RWPE1 (cell line): ENCODE measurements at regions not wholly inside any gene's neighbourhood (a gene's known extent, or its start where the extent isn't known, plus 50 kb on each side); places are given as distances from the start of the nearest gene placed in this dataset.

Experiments
- CTCF ChIA-PET: fragments of 350-600 bp; sonication (Branson Sonifier 250); formaldehyde crosslinking; extraction: SDS; loops from one replicate; lab custom pipeline; 2021; lab: Yijun Ruan, JAX
- POLR2A ChIA-PET: fragments of 400-600 bp; formaldehyde crosslinking; extraction: SDS; loops from one replicate; lab custom pipeline; 2020; ENCODE audit warnings: antibody characterized with exemption; ENCODE audit not compliant: low non-redundant PET; lab: Yijun Ruan, JAX
- DNase-seq: peaks from one replicate; pipeline ENCODE4 v3.0.0; 2012; ENCODE audit warnings: low spot score
- H3K27ac ChIP-seq: fragments of 450-650 bp; 2 replicates; pipeline ENCODE4 v1.5.1; 2017
- TF ChIP-seq, protein P1 (sequence below): fragments of 450-650 bp; conservative IDR thresholded peaks from 2 replicates; pipeline ENCODE4 v1.5.1; 2017; ENCODE audit warnings: low read depth, mild to moderate bottlenecking

DNA sequence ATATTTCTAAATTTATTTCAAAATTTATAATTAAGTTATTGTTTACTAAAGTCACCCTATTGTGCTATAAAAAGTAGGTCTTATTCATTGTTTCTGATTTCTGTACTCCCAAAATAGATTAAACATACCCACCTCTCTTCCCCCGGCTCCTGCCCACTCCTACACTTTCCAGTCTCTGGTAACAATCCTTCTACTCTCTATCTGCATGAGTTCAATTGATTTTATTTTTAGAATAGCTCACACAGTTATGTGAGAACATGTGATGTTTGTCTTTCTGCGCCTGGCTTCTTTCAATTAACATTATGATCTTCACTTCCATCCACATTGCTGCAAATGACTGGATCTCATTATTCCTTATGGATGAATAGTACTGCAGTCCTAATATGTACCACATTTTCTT lies 269.3 kb downstream of the ACTRT1 start:
- no peak overlapping the region for H3K27ac ChIP-seq
- TF ChIP-seq, protein P1, sequence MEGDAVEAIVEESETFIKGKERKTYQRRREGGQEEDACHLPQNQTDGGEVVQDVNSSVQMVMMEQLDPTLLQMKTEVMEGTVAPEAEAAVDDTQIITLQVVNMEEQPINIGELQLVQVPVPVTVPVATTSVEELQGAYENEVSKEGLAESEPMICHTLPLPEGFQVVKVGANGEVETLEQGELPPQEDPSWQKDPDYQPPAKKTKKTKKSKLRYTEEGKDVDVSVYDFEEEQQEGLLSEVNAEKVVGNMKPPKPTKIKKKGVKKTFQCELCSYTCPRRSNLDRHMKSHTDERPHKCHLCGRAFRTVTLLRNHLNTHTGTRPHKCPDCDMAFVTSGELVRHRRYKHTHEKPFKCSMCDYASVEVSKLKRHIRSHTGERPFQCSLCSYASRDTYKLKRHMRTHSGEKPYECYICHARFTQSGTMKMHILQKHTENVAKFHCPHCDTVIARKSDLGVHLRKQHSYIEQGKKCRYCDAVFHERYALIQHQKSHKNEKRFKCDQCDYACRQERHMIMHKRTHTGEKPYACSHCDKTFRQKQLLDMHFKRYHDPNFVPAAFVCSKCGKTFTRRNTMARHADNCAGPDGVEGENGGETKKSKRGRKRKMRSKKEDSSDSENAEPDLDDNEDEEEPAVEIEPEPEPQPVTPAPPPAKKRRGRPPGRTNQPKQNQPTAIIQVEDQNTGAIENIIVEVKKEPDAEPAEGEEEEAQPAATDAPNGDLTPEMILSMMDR = no peak
- ChIA-PET CTCF (no interaction called here), POLR2A (no interaction called here)
- no peak for DNase-seq

GRCh38 chrX:127764674-127765073 lies 287.5 kb downstream of the ACTRT1 start:
- CTCF ChIA-PET = no interaction called here

DNA sequence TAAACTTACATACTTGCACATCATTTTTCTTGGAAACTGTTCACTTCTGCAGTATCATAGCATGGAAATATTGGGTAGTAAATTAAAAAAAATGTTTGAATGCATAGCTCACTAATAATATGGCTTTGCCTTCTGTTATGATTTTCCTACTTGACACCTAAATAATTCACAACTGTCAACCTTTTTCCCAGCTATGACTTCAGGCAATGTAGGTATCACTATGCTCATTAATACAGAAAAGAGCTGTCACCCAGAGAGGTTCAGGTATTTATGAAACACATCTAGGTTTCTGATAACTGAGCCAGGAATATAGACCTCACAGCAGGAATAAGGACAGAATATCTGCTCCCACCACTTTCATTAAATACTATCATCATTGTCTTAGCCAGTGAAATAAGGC lies 289.5 kb downstream of the ACTRT1 start:
- DNase-seq = no peak
- TF ChIP-seq, protein P1 = no peak
- no peak overlapping the region for H3K27ac ChIP-seq
- CTCF ChIA-PET = interaction anchor here (0.7 kb wide), 1 partner anchor 762 kb away, joined by 4 read pairs; no protein-coding TSS in a partner anchor
- POLR2A ChIA-PET = no interaction called here

More at GRCh38 chrX:127764674-127765073, 287.5 kb downstream of the ACTRT1 start:
- POLR2A ChIA-PET = no interaction called here
- no peak for DNase-seq
- H3K27ac ChIP-seq = no peak overlapping the region
- TF ChIP-seq, protein P1 = no peak

GRCh38 chrX:127732709-127733108 lies 319.5 kb downstream of the ACTRT1 start:
- H3K27ac ChIP-seq = no peak overlapping the region
- TF ChIP-seq, protein P1 = no peak
- DNase-seq = no peak
- CTCF ChIA-PET = no interaction called here
- POLR2A ChIA-PET = no interaction called here

GRCh38 chrX:127726227-127726626 lies 326.0 kb downstream of the ACTRT1 start:
- TF ChIP-seq, protein P1 = no peak
- ChIA-PET POLR2A (no interaction called here), CTCF (interaction anchor here (0.6 kb wide), 1 partner anchor 766 kb away, joined by 3 read pairs; no protein-coding TSS in a partner anchor)
- no peak overlapping the region for H3K27ac ChIP-seq
- DNase-seq = no peak

DNA sequence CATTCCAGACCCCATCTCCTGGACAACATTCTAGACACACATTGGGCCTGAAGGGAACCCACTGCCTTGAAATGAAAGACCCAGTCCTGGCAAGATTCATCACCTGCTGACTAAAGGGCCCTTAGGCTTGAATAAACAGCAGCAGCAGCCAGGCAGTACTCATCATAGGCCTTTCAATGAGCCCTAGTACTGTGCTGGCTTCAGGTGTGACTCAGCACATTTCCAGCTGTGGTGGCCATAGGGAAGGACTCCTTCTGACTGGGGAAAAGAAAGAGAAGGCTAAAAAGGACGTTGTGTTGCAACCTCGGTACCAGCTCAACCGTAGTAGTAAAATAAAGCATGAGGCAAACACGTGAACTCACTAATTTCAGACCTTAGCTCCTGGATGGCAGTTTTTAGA lies 344.0 kb downstream of the ACTRT1 start:
- ChIA-PET POLR2A (no interaction called here), CTCF (interaction anchor here (0.6 kb wide), 1 partner anchor 891 kb away, joined by 4 read pairs; no protein-coding TSS in a partner anchor)
- TF ChIP-seq, protein P1 = no peak
- no peak overlapping the region for H3K27ac ChIP-seq
- DNase-seq = no peak
